Endodermal cell (in vitro differentiated cells): ENCODE measurements at regions not wholly inside any gene's neighbourhood (a gene's known extent, or its start where the extent isn't known, plus 50 kb on each side); places are given as distances from the start of the nearest gene placed in this dataset.

Experiments
- DNase-seq: peaks from one replicate; pipeline ENCODE4 v3.0.0-alpha.2; 2017
- H3K27ac ChIP-seq: 2 replicates; pipeline ENCODE4 v1.5.1; 2013; ENCODE audit warnings: mild to moderate bottlenecking, low read depth, low read length, moderate library complexity
- H3K27me3 ChIP-seq: 2 replicates; pipeline ENCODE4 v1.6.1; 2013; ENCODE audit warnings: mild to moderate bottlenecking, low read length, moderate library complexity; ENCODE audit not compliant: insufficient read depth, control insufficient read depth, poor library complexity, severe bottlenecking
- H3K36me3 ChIP-seq: 2 replicates; pipeline ENCODE4 v1.7.0; 2013; ENCODE audit warnings: mild to moderate bottlenecking, low read length, moderate library complexity; ENCODE audit not compliant: control insufficient read depth, insufficient read depth
- H3K4me1 ChIP-seq: one replicate; pipeline ENCODE4 v1.7.0; 2013; ENCODE audit warnings: low read length; ENCODE audit not compliant: control insufficient read depth, insufficient read depth
- H3K4me3 ChIP-seq: 2 replicates; pipeline ENCODE4 v1.5.1; 2013; ENCODE audit warnings: mild to moderate bottlenecking, low read length, moderate library complexity
- H3K9ac ChIP-seq: 2 replicates; pipeline ENCODE4 v1.6.1; 2013; ENCODE audit warnings: mild to moderate bottlenecking, low read length, moderate library complexity; ENCODE audit not compliant: poor library complexity, severe bottlenecking; ENCODE audit errors: extremely low read depth
- H3K9me3 ChIP-seq: 2 replicates; pipeline ENCODE4 v1.6.1; 2013; ENCODE audit warnings: mild to moderate bottlenecking, low read length, moderate library complexity; ENCODE audit not compliant: control insufficient read depth
- H3K27ac Mint-ChIP-seq: 2 replicates; pipeline ENCODE4 v1.8.0; 2020; ENCODE audit warnings: mixed read lengths
- H3K27me3 Mint-ChIP-seq: 2 replicates; pipeline ENCODE4 v1.8.0; 2021; ENCODE audit warnings: mild to moderate bottlenecking, mixed read lengths; ENCODE audit not compliant: insufficient read depth
- H3K36me3 Mint-ChIP-seq: 2 replicates; pipeline ENCODE4 v1.8.0; 2020; ENCODE audit warnings: low read depth, mixed read lengths
- H3K4me1 Mint-ChIP-seq: 2 replicates; pipeline ENCODE4 v1.8.0; 2020; ENCODE audit warnings: mixed read lengths
- H3K4me3 Mint-ChIP-seq: 2 replicates; pipeline ENCODE4 v1.8.0; 2020; ENCODE audit warnings: mild to moderate bottlenecking, moderate library complexity, mixed read lengths
- H3K9me3 Mint-ChIP-seq: 2 replicates; pipeline ENCODE4 v1.8.0; 2020; ENCODE audit warnings: mild to moderate bottlenecking, mixed read lengths
- WGBS, 2 experiments: methylation state at CpG; one replicate each; pipeline versions ENCODE4 v1.1.5 to v1.1.7; 2013; ENCODE audit warnings: missing lambda C conversion rate in 2 of 2, mixed read lengths in 1 of 2; ENCODE audit not compliant: insufficient coverage in 1 of 2, insufficient read length in 1 of 2; 5-methylcytosine and 5-hydroxymethylcytosine counted together
- TF ChIP-seq, protein P1 (sequence below): fragments of 200-600 bp; sonication (generic); conservative IDR thresholded peaks from 2 replicates; pipeline ENCODE4 v1.5.0; 2021; ENCODE audit warnings: antibody characterized with exemption, mild to moderate bottlenecking

DNA sequence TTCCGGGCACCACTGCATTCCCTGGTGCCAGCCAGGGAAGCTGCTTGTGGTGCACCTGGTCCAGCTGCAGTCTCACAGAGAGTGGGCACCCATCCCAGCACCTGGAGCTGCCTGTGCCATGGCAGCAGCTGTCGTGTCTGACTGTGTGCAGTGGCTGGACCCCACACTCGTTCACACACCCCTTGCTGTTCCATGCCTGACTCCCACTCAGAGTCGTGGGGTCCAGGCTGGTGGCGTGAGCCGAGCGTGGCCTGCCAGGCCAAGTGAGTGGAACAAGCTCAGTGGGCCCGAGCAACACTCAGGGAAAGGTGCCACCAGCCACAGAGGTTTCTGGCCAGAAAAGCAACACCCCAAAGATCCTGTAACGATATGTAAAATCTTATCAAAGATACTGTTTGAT lies 97.2 kb upstream of the KCNK1 start:
- H3K36me3 Mint-ChIP-seq = no peaks in the 10 kb centered on the region

GRCh38 chr1:233518344-233518743 lies 95.6 kb upstream of the KCNK1 start:
- Histone ChIP-seq H3K27ac (no peak overlapping the region), H3K4me3 (no peak overlapping the region), H3K9ac (no peak overlapping the region), H3K36me3 (no peaks in the 10 kb centered on the region), H3K27me3 (no peaks in the 10 kb centered on the region), H3K9me3 (peaks cover 4% of the 10 kb centered on the region), H3K4me1 (peaks cover 6% of the 10 kb centered on the region)
- Mint-ChIP-seq H3K36me3 (no peaks in the 10 kb centered on the region), H3K4me1 (peaks cover 9% of the 10 kb centered on the region), H3K27me3 (no peaks in the 10 kb centered on the region), H3K27ac (no peak overlapping the region), H3K4me3 (no peak overlapping the region), H3K9me3 (no peaks in the 10 kb centered on the region)
- DNase-seq = peak; percentile 92
- 0 to 52% methylated on average over 1 to 3 of the region's 3 CpGs for WGBS, 2 experiments
- TF ChIP-seq, protein P1, sequence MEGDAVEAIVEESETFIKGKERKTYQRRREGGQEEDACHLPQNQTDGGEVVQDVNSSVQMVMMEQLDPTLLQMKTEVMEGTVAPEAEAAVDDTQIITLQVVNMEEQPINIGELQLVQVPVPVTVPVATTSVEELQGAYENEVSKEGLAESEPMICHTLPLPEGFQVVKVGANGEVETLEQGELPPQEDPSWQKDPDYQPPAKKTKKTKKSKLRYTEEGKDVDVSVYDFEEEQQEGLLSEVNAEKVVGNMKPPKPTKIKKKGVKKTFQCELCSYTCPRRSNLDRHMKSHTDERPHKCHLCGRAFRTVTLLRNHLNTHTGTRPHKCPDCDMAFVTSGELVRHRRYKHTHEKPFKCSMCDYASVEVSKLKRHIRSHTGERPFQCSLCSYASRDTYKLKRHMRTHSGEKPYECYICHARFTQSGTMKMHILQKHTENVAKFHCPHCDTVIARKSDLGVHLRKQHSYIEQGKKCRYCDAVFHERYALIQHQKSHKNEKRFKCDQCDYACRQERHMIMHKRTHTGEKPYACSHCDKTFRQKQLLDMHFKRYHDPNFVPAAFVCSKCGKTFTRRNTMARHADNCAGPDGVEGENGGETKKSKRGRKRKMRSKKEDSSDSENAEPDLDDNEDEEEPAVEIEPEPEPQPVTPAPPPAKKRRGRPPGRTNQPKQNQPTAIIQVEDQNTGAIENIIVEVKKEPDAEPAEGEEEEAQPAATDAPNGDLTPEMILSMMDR = peak; percentile 92

More for the DNA sequence above, 97.2 kb upstream of the KCNK1 start:
- Mint-ChIP-seq H3K9me3 (no peaks in the 10 kb centered on the region), H3K27ac (no peak overlapping the region), H3K4me1 (peaks cover 3% of the 10 kb centered on the region), H3K27me3 (no peaks in the 10 kb centered on the region), H3K4me3 (no peak overlapping the region)
- no peaks in the 10 kb centered on the region for H3K4me1 ChIP-seq
- no peak for DNase-seq
- TF ChIP-seq, protein P1 = no peak
- no peak overlapping the region for H3K4me3 ChIP-seq
- H3K27me3 ChIP-seq = no peaks in the 10 kb centered on the region
- 92 to 95% methylated on average over 4 to 9 of the region's 9 CpGs for WGBS, 2 experiments
- H3K27ac ChIP-seq = no peak overlapping the region
- no peaks in the 10 kb centered on the region for H3K36me3 ChIP-seq
- H3K9ac ChIP-seq = no peak overlapping the region
- H3K9me3 ChIP-seq = peaks cover 4% of the 10 kb centered on the region

DNA sequence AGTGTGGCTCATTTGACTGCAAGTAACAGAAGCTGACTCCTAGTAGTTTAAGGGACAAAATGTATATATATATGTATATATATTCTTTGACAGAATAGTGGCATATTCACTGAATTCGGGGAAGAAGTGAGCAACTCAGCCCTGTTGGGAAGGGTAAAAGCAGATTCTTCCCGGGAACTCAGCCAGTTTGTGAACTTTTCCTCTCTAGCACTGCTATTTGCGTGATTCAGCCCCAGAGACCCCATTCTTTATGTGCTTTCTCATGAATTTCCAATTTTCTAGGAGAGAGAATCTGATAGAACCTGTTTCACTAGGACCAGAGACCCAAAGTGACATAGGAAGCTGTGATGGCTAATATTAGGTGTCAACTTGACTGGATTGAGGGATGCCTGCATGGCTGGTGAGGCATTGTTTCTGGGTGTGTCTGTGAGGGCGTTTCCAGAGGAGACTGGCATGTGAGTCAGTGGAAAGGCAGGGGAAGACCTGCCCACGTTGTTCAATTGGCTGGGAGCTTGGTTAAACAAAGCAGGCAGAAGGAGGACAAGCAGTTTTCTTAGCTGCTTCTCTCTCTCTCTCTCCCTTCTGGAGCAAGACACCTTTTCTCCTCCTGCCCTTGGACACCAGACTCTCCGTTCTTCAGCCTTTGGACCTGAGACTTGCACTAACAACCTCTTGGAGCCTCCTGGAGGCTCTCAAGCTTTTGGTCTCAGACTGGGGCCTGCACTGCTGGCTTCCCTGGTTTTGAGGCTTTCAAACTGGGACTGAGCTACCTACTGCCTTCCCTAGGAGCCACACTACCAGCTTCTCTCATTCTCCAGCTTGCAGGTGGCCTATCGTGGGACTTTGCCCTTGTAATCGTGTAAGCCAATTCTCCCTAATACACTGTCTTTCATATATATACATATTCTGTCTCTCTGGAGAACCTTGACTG lies 93.4 kb upstream of the KCNK1 start:
- WGBS, 2 experiments = 79 to 82% methylated on average over 5 to 8 of the region's 8 CpGs
- peaks cover 4% of the 10 kb centered on the region for H3K9me3 ChIP-seq
- Mint-ChIP-seq H3K4me1 (peaks cover 12% of the 10 kb centered on the region), H3K27ac (no peak overlapping the region), H3K4me3 (no peak overlapping the region), H3K36me3 (no peaks in the 10 kb centered on the region), H3K27me3 (no peaks in the 10 kb centered on the region), H3K9me3 (no peaks in the 10 kb centered on the region)
- no peak overlapping the region for H3K27ac ChIP-seq
- H3K36me3 ChIP-seq = no peaks in the 10 kb centered on the region
- no peak for DNase-seq
- TF ChIP-seq, protein P1 = no peak
- H3K9ac ChIP-seq = no peak overlapping the region
- H3K4me1 ChIP-seq = peaks cover 6% of the 10 kb centered on the region
- H3K4me3 ChIP-seq = no peak overlapping the region
- H3K27me3 ChIP-seq = no peaks in the 10 kb centered on the region
